ENCODE measurements at regions not wholly inside any gene's neighbourhood (a gene's known extent, or its start where the extent isn't known, plus 50 kb on each side); places are given as distances from the start of the nearest gene placed in this dataset.

GRCh38 chr1:182237329-182237728 is 154.3 kb downstream of the GLUL start:
- H3K4me3 ChIP-seq (ENCODE audit: low read depth, low read length) = no peak overlapping the region
- TF ChIP-seq ZNF48 (tag by site-specific recombination; IDR thresholded peaks at IDR 0.05) (no peak), IKZF3 (tag by site-specific recombination; IDR thresholded peaks at IDR 0.05) (no peak), ZNF654 (tag by site-specific recombination; IDR thresholded peaks at IDR 0.05; ENCODE audit: low read depth) (no peak), ZBTB49 (tag by site-specific recombination; IDR thresholded peaks at IDR 0.05; ENCODE audit: low read depth) (no peak)
- no peaks in the 10 kb centered on the region for H3K9me3 ChIP-seq (ENCODE audit: control insufficient read depth, insufficient read depth, low read depth, low read length)
- POLR2A ChIA-PET = no interaction called here
- H3K36me3 ChIP-seq (ENCODE audit: control insufficient read depth in 2 of 2, insufficient read depth in 1 of 2, low read length in 2 of 2) = no peaks in the 10 kb centered on the region
- H3K4me1 ChIP-seq (ENCODE audit: control insufficient read depth, insufficient read depth, low read length) = no peaks in the 10 kb centered on the region
- CTCF ChIA-PET = no interaction called here
- H3K27ac ChIP-seq (ENCODE audit: extremely low read depth, low read depth, low read length) = no peak overlapping the region

GRCh38 chr1:182236651-182237077 is 154.9 kb downstream of the GLUL start:
- no peaks in the 10 kb centered on the region for H3K9me3 ChIP-seq (ENCODE audit: control insufficient read depth, insufficient read depth, low read depth, low read length)
- CTCF ChIA-PET = no interaction called here
- no peak overlapping the region for H3K4me3 ChIP-seq (ENCODE audit: low read depth, low read length)
- H3K4me1 ChIP-seq (ENCODE audit: control insufficient read depth, insufficient read depth, low read length) = no peaks in the 10 kb centered on the region
- TF ChIP-seq HOXC10 (CRISPR knock-in tag; IDR thresholded peaks at IDR 0.05) (no peak), ZBTB17 (tag by site-specific recombination; IDR thresholded peaks at IDR 0.05) (peak; percentile 65), ZNF776 (tag by site-specific recombination; IDR thresholded peaks at IDR 0.05; ENCODE audit: borderline replicate concordance) (peak; percentile 64; the same call in 1 of the 2 replicates), ZNF521 (tag by site-specific recombination; IDR thresholded peaks at IDR 0.05) (peak; percentile 76; the same call in 1 of the 2 replicates), ZNF311 (tag by site-specific recombination; IDR thresholded peaks at IDR 0.05; ENCODE audit: borderline replicate concordance) (0 out of 2 replicates have a peak, but pooled peaks have one; percentile 66), HOXD13 (CRISPR knock-in tag; IDR thresholded peaks at IDR 0.05; ENCODE audit: borderline replicate concordance) (no peak), SCRT2 (tag by site-specific recombination; IDR thresholded peaks at IDR 0.05) (no peak), ZSCAN4 (tag by site-specific recombination; IDR thresholded peaks at IDR 0.05) (no peak), ZNF626 (tag by site-specific recombination; IDR thresholded peaks at IDR 0.05) (no peak), ZNF544 (tag by site-specific recombination; IDR thresholded peaks at IDR 0.05) (peak; percentile 60; the same call in 1 of the 2 replicates), ZNF571 (tag by site-specific recombination; IDR thresholded peaks at IDR 0.05) (0 out of 2 replicates have a peak, but pooled peaks have one; percentile 42), TCF7L2 (IDR thresholded peaks at IDR 0.05; ENCODE audit: borderline replicate concordance, low read depth, low read length) (no peak), ZNF112 (tag by site-specific recombination; IDR thresholded peaks at IDR 0.05) (no peak), ZNF707 (tag by site-specific recombination; IDR thresholded peaks at IDR 0.05) (no peak), ZFHX2 (tag by site-specific recombination; conservative IDR thresholded peaks at IDR 0.05) (peak; percentile 72), ZNF157 (tag by site-specific recombination; IDR thresholded peaks at IDR 0.05) (peak; percentile 58; the same call in 1 of the 2 replicates), EGR2 (tag by site-specific recombination; IDR thresholded peaks at IDR 0.05; ENCODE audit: low read depth) (peak; percentile 40; the same call in 1 of the 2 replicates), ZNF114 (tag by site-specific recombination; IDR thresholded peaks at IDR 0.05) (0 out of 2 replicates have a peak, but pooled peaks have one; percentile 18), ZNF548 (tag by site-specific recombination; IDR thresholded peaks at IDR 0.05) (0 out of 2 replicates have a peak, but pooled peaks have one; percentile 29), ZNF324 (tag by site-specific recombination; IDR thresholded peaks at IDR 0.05) (no peak), ZNF530 (tag by site-specific recombination; IDR thresholded peaks at IDR 0.05; ENCODE audit: low read depth) (no peak), PRDM6 (tag by site-specific recombination; IDR thresholded peaks at IDR 0.05) (no peak)
- H3K27ac ChIP-seq (ENCODE audit: extremely low read depth, low read depth, low read length) = no peak overlapping the region
- H3K36me3 ChIP-seq (ENCODE audit: control insufficient read depth in 2 of 2, insufficient read depth in 1 of 2, low read length in 2 of 2) = no peaks in the 10 kb centered on the region
- POLR2A ChIA-PET = no interaction called here

Measured in HEK293 (cell line).